Mammary epithelial cell (primary cell): ENCODE measurements at regions not wholly inside any gene's neighbourhood (a gene's known extent, or its start where the extent isn't known, plus 50 kb on each side); places are given as distances from the start of the nearest gene placed in this dataset.

Source experiments
- EZH2 ChIP-seq: IDR thresholded peaks from 2 replicates; pipeline ENCODE4 v1.6.1; 2012; ENCODE audit warnings: low read length, inconsistent platforms, borderline replicate concordance
- TF ChIP-seq, protein P1 (sequence below), 2 donors: IDR thresholded peaks in 1 of 2; conservative IDR thresholded peaks in 1 of 2; 2 replicates each; pipeline ENCODE4 v1.5.1; 2011 to 2012; ENCODE audit warnings: inconsistent platforms in 2 of 2, low read length in 2 of 2, mild to moderate bottlenecking in 2 of 2, control low read depth in 1 of 2, low read depth in 1 of 2; ENCODE audit not compliant: insufficient read depth in 1 of 2; ENCODE audit errors: extremely low read depth in 1 of 2

DNA sequence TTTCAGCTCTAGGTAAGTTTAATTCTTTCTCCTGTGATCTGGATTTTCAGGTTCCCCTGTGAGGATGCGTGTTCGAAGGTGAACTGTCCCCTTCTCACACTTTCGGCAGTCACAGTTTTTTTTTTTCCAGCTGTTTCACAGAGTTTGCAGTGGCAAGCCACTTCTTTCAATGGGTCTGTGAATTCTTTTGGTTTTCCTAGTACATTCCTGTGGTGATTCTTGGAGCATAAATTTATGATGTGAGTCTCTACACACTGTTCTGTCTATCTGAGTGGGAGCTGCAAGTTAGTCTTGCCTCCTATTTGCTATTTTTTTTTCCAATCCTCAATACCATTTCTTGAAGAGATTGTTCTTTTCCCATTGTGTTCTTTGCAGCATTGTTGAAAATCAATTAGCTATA is 595.5 kb downstream of the RAPGEF2 start:
- TF ChIP-seq, protein P1, sequence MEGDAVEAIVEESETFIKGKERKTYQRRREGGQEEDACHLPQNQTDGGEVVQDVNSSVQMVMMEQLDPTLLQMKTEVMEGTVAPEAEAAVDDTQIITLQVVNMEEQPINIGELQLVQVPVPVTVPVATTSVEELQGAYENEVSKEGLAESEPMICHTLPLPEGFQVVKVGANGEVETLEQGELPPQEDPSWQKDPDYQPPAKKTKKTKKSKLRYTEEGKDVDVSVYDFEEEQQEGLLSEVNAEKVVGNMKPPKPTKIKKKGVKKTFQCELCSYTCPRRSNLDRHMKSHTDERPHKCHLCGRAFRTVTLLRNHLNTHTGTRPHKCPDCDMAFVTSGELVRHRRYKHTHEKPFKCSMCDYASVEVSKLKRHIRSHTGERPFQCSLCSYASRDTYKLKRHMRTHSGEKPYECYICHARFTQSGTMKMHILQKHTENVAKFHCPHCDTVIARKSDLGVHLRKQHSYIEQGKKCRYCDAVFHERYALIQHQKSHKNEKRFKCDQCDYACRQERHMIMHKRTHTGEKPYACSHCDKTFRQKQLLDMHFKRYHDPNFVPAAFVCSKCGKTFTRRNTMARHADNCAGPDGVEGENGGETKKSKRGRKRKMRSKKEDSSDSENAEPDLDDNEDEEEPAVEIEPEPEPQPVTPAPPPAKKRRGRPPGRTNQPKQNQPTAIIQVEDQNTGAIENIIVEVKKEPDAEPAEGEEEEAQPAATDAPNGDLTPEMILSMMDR (conservative IDR thresholded peaks at IDR 0.05 in 1 of 2, IDR thresholded peaks at IDR 0.05 in 1 of 2; ENCODE audit: extremely low read depth in 1 of 2, insufficient read depth in 1 of 2, low read depth in 1 of 2, low read length in 2 of 2): no peak
- TF ChIP-seq EZH2: no peak
